ENCODE measurements at regions not wholly inside any gene's neighbourhood (a gene's known extent, or its start where the extent isn't known, plus 50 kb on each side); places are given as distances from the start of the nearest gene placed in this dataset.

DNA sequence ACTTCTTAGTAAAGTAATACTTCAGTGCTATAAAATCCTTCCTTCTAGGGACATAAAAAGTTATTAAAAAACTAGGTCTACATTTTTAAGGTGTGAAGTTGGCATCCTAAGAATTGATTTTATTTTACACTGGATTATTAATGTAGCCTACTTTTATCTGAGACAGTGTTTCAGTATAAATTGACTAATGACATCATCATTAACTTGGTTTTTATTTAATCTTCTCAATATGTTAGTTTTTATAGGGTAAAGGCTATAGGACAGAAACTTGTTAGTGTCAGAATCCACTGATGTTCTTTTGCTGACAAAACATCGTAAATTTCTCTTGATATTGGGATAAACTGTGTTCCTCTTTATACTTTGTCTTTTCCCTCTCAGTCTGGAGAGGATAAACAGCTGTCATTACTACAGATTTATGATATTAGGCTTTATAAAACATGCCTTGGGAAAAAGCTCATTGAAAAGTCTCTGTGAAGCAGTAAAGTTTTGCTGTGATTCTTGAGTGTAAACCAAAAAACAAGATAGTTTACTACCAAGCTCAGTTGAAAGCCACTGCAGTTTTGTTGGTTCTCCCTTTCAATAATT, 569.9 kb downstream of the EPHA4 start:
- H3K9me2 ChIP-seq (ENCODE audit: low read depth, low read length): no peaks in the 10 kb centered on the region
- TF ChIP-seq, protein P1, sequence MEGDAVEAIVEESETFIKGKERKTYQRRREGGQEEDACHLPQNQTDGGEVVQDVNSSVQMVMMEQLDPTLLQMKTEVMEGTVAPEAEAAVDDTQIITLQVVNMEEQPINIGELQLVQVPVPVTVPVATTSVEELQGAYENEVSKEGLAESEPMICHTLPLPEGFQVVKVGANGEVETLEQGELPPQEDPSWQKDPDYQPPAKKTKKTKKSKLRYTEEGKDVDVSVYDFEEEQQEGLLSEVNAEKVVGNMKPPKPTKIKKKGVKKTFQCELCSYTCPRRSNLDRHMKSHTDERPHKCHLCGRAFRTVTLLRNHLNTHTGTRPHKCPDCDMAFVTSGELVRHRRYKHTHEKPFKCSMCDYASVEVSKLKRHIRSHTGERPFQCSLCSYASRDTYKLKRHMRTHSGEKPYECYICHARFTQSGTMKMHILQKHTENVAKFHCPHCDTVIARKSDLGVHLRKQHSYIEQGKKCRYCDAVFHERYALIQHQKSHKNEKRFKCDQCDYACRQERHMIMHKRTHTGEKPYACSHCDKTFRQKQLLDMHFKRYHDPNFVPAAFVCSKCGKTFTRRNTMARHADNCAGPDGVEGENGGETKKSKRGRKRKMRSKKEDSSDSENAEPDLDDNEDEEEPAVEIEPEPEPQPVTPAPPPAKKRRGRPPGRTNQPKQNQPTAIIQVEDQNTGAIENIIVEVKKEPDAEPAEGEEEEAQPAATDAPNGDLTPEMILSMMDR (IDR thresholded peaks at IDR 0.05; ENCODE audit: low read length): no peak
- TF ChIP-seq EZH2 (IDR thresholded peaks at IDR 0.05; ENCODE audit: borderline replicate concordance, low read length): no peak
- H3K4me1 ChIP-seq (ENCODE audit: insufficient read depth, low read length, severe bottlenecking): no peaks in the 10 kb centered on the region
- H3K4me2 ChIP-seq (ENCODE audit: low read length): no peak overlapping the region
- no peak overlapping the region for H3K27ac ChIP-seq (ENCODE audit: low read depth, low read length, poor library complexity, severe bottlenecking)
- H3K79me2 ChIP-seq (ENCODE audit: insufficient read depth, low read length): no peaks in the 10 kb centered on the region
- no peak overlapping the region for H2AFZ ChIP-seq (ENCODE audit: low read length)
- H3K9ac ChIP-seq (ENCODE audit: low read length): no peak overlapping the region
- H3K36me3 ChIP-seq (ENCODE audit: insufficient read depth, low read length): no peaks in the 10 kb centered on the region
- no peaks in the 10 kb centered on the region for H4K20me1 ChIP-seq (ENCODE audit: insufficient read depth, low read length)
- no peaks in the 10 kb centered on the region for H3F3A ChIP-seq (ENCODE audit: insufficient read depth, low read length)
- H3K9me3 ChIP-seq (ENCODE audit: low read length): no peaks in the 10 kb centered on the region
- no peaks in the 10 kb centered on the region for H3K27me3 ChIP-seq (ENCODE audit: insufficient read depth, low read length)
- H3K4me3 ChIP-seq (ENCODE audit: low read depth, low read length, poor library complexity, severe bottlenecking): no peak overlapping the region

DNA sequence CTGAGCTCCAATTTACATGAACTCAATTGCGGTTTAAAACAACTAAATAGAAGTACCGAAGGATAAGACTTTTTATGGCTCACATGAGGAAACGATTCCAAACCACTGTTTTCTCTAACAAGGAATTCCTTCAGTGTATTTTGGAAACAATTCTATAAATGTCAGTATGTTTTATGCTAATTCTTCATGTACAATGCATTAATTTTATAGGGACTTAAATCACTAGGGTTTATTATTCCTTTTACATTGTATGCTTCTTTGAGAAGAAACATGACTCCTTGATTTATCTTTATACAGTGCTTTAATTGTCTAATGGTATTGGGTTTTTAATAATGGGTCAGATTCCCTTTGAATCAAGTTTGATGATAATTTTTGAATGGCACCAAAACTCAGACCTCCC, 566.8 kb downstream of the EPHA4 start:
- no peaks in the 10 kb centered on the region for H3K27me3 ChIP-seq (ENCODE audit: insufficient read depth, low read length)
- H2AFZ ChIP-seq (ENCODE audit: low read length): no peak overlapping the region
- H3K4me1 ChIP-seq (ENCODE audit: insufficient read depth, low read length, severe bottlenecking): no peaks in the 10 kb centered on the region
- no peak overlapping the region for H3K4me3 ChIP-seq (ENCODE audit: low read depth, low read length, poor library complexity, severe bottlenecking)
- no peaks in the 10 kb centered on the region for H3K79me2 ChIP-seq (ENCODE audit: insufficient read depth, low read length)
- no peaks in the 10 kb centered on the region for H3F3A ChIP-seq (ENCODE audit: insufficient read depth, low read length)
- no peak overlapping the region for H3K27ac ChIP-seq (ENCODE audit: low read depth, low read length, poor library complexity, severe bottlenecking)
- no peaks in the 10 kb centered on the region for H4K20me1 ChIP-seq (ENCODE audit: insufficient read depth, low read length)
- H3K9me3 ChIP-seq (ENCODE audit: low read length): no peaks in the 10 kb centered on the region
- H3K4me2 ChIP-seq (ENCODE audit: low read length): no peak overlapping the region
- H3K9ac ChIP-seq (ENCODE audit: low read length): no peak overlapping the region
- no peaks in the 10 kb centered on the region for H3K9me2 ChIP-seq (ENCODE audit: low read depth, low read length)
- no peak for TF ChIP-seq EZH2 (IDR thresholded peaks at IDR 0.05; ENCODE audit: borderline replicate concordance, low read length)
- TF ChIP-seq, protein P1 (IDR thresholded peaks at IDR 0.05; ENCODE audit: low read length): no peak
- no peaks in the 10 kb centered on the region for H3K36me3 ChIP-seq (ENCODE audit: insufficient read depth, low read length)

- Histone ChIP-seq H3K9ac (ENCODE audit: low read length) (no peak overlapping the region), H3K36me3 (ENCODE audit: insufficient read depth, low read length) (no peaks in the 10 kb centered on the region), H3K9me2 (ENCODE audit: low read depth, low read length) (no peaks in the 10 kb centered on the region), H3K4me1 (ENCODE audit: insufficient read depth, low read length, severe bottlenecking) (no peaks in the 10 kb centered on the region), H3K27me3 (ENCODE audit: insufficient read depth, low read length) (no peaks in the 10 kb centered on the region), H3K4me3 (ENCODE audit: low read depth, low read length, poor library complexity, severe bottlenecking) (no peak overlapping the region), H3K79me2 (ENCODE audit: insufficient read depth, low read length) (no peaks in the 10 kb centered on the region), H2AFZ (ENCODE audit: low read length) (no peak overlapping the region), H4K20me1 (ENCODE audit: insufficient read depth, low read length) (no peaks in the 10 kb centered on the region), H3F3A (ENCODE audit: insufficient read depth, low read length) (no peaks in the 10 kb centered on the region), H3K9me3 (ENCODE audit: low read length) (no peaks in the 10 kb centered on the region), H3K4me2 (ENCODE audit: low read length) (no peak overlapping the region), H3K27ac (ENCODE audit: low read depth, low read length, poor library complexity, severe bottlenecking) (no peak overlapping the region)
- TF ChIP-seq EZH2 (IDR thresholded peaks at IDR 0.05; ENCODE audit: borderline replicate concordance, low read length): no peak
- TF ChIP-seq, protein P1 (IDR thresholded peaks at IDR 0.05; ENCODE audit: low read length): no peak
These were observed 566.0 kb downstream of the EPHA4 start for GRCh38 chr2:221006084-221006483.

Data from OCI-LY1 (cell line).